Small intestine (tissue), 7 donors: ENCODE measurements at regions not wholly inside any gene's neighbourhood (a gene's known extent, or its start where the extent isn't known, plus 50 kb on each side); places are given as distances from the start of the nearest gene placed in this dataset.

Experiments
- DNase-seq, 2 donors: peaks; one replicate each; pipeline versions ENCODE4 v3.0.0 to v3.0.0-alpha.2; 2013
- FAIRE-seq: peaks from 2 replicates; lab custom pipeline; 2012; peaks lifted over from hg19 to GRCh38; lab: Jason Lieb, UNC
- H3K27ac ChIP-seq, 3 donors: one replicate each; pipeline ENCODE4 v1.5.1; 2013; ENCODE audit warnings: low read length in 2 of 3, mild to moderate bottlenecking in 2 of 3, control low read depth in 1 of 3, inconsistent platforms in 1 of 3, low read depth in 1 of 3, moderate library complexity in 1 of 3
- H3K27me3 ChIP-seq, 3 donors: one replicate each; pipeline ENCODE4 v1.6.1; 2013; ENCODE audit warnings: low read length in 3 of 3, inconsistent platforms in 1 of 3; ENCODE audit not compliant: control insufficient read depth in 3 of 3, insufficient read depth in 3 of 3
- H3K36me3 ChIP-seq, 3 donors: one replicate each; pipeline ENCODE4 v1.6.1; 2013; ENCODE audit warnings: low read length in 3 of 3, inconsistent platforms in 1 of 3, low read depth in 1 of 3, mild to moderate bottlenecking in 1 of 3, moderate library complexity in 1 of 3; ENCODE audit not compliant: control insufficient read depth in 3 of 3, insufficient read depth in 2 of 3
- H3K4me1 ChIP-seq, 3 donors: one replicate each; pipeline ENCODE4 v1.6.1; 2013; ENCODE audit warnings: low read length in 2 of 3, inconsistent platforms in 1 of 3, low read depth in 1 of 3, mild to moderate bottlenecking in 1 of 3, moderate library complexity in 1 of 3; ENCODE audit not compliant: control insufficient read depth in 3 of 3, insufficient read depth in 2 of 3
- H3K4me3 ChIP-seq, 3 donors: one replicate each; pipeline ENCODE4 v1.5.1; 2013; ENCODE audit warnings: low read length in 3 of 3, control low read depth in 1 of 3, inconsistent platforms in 1 of 3, low read depth in 1 of 3, mild to moderate bottlenecking in 1 of 3, moderate library complexity in 1 of 3
- H3K9me3 ChIP-seq, 2 donors: one replicate each; pipeline ENCODE4 v1.6.1; 2013; ENCODE audit warnings: low read depth in 1 of 2, low read length in 1 of 2; ENCODE audit not compliant: control insufficient read depth in 2 of 2, insufficient read depth in 1 of 2
- WGBS, 3 donors: extraction: QIAGEN DNeasy Blood & Tissue Kit; methylation state at CpG; one replicate each; pipeline ENCODE4 v1.1.7; 2013; 5-methylcytosine and 5-hydroxymethylcytosine counted together
- donor health status: healthy with polysubstance abuse.
- donor health status: control.
- donor health status: control.
- donor health status: Bipolar disorder and iron deficiency.
- donor health status: healthy.

- Histone ChIP-seq H3K9me3 (no peaks in the 10 kb centered on the region), H3K4me1 (no peaks in the 10 kb centered on the region), H3K4me3 (no peak overlapping the region), H3K27ac (no peak overlapping the region), H3K36me3 (no peaks in the 10 kb centered on the region), H3K27me3 (peaks cover 0 to 3% (median 0%) of the 10 kb centered on the region in 3 donors)
- WGBS, 3 donors: 67 to 72% (median 72%) methylated on average over 1 of the region's 1 CpG
- DNase-seq: no peak
- FAIRE-seq: no peak
These were observed 85.5 kb upstream of the BARHL2 start for GRCh38 chr1:90802622-90803021.

- H3K27me3 ChIP-seq: peaks cover 0 to 3% (median 0%) of the 10 kb centered on the region in 3 donors
- WGBS, 3 donors: 20 to 38% (median 21%) methylated on average over 6 of the region's 6 CpGs
- DNase-seq (no peak), FAIRE-seq (no peak)
- no peaks in the 10 kb centered on the region for H3K9me3 ChIP-seq
- H3K4me3 ChIP-seq: no peak overlapping the region
- no peaks in the 10 kb centered on the region for H3K4me1 ChIP-seq
- H3K36me3 ChIP-seq: no peaks in the 10 kb centered on the region
- H3K27ac ChIP-seq: no peak overlapping the region
These were observed 83.1 kb upstream of the BARHL2 start for GRCh38 chr1:90800012-90800717.

- Histone ChIP-seq H3K9me3 (no peaks in the 10 kb centered on the region), H3K27me3 (peaks cover 0 to 3% (median under 1%) of the 10 kb centered on the region in 3 donors), H3K27ac (no peak overlapping the region), H3K4me3 (no peak overlapping the region), H3K4me1 (no peaks in the 10 kb centered on the region), H3K36me3 (no peaks in the 10 kb centered on the region)
- FAIRE-seq (no peak), DNase-seq (no peak)
- 84 to 92% (median 90%) methylated on average over 8 of the region's 8 CpGs for WGBS, 3 donors
These were observed 82.2 kb upstream of the BARHL2 start for GRCh38 chr1:90799326-90799725.

GRCh38 chr1:90798883-90799282, 81.8 kb upstream of the BARHL2 start:
- Histone ChIP-seq H3K9me3 (no peaks in the 10 kb centered on the region), H3K4me3 (no peak overlapping the region), H3K36me3 (no peaks in the 10 kb centered on the region), H3K27ac (no peak overlapping the region), H3K4me1 (no peaks in the 10 kb centered on the region), H3K27me3 (peaks cover 0 to 3% (median 2%) of the 10 kb centered on the region in 3 donors)
- FAIRE-seq (no peak), DNase-seq (no peak)
- 54 to 70% (median 68%) methylated on average over 2 of the region's 2 CpGs for WGBS, 3 donors

GRCh38 chr1:90798344-90798743, 81.2 kb upstream of the BARHL2 start:
- Histone ChIP-seq H3K9me3 (no peaks in the 10 kb centered on the region), H3K27ac (no peak overlapping the region), H3K4me3 (no peak overlapping the region), H3K36me3 (no peaks in the 10 kb centered on the region), H3K27me3 (peaks cover 0 to 3% (median 2%) of the 10 kb centered on the region in 3 donors), H3K4me1 (no peaks in the 10 kb centered on the region)
- no peak for FAIRE-seq
- 75 to 92% (median 82%) methylated on average over 1 of the region's 1 CpG for WGBS, 3 donors
- no peak for DNase-seq

- FAIRE-seq (no peak), DNase-seq (no peak)
- no peak overlapping the region for H3K4me3 ChIP-seq
- no peaks in the 10 kb centered on the region for H3K4me1 ChIP-seq
- H3K27me3 ChIP-seq: peaks cover 0 to 2% (median 0%) of the 10 kb centered on the region in 3 donors
- H3K36me3 ChIP-seq: no peaks in the 10 kb centered on the region
- H3K27ac ChIP-seq: no peak overlapping the region
- 71 to 82% (median 77%) methylated on average over 2 of the region's 2 CpGs for WGBS, 3 donors
- no peaks in the 10 kb centered on the region for H3K9me3 ChIP-seq
These were observed 78.3 kb upstream of the BARHL2 start for GRCh38 chr1:90795431-90795830.

- FAIRE-seq (no peak), DNase-seq (no peak)
- Histone ChIP-seq H3K9me3 (peaks cover 0 to 2% of the 10 kb centered on the region in 2 donors), H3K4me1 (no peaks in the 10 kb centered on the region), H3K27me3 (no peaks in the 10 kb centered on the region), H3K36me3 (no peaks in the 10 kb centered on the region), H3K4me3 (no peak overlapping the region), H3K27ac (no peak overlapping the region)
- 82 to 91% (median 82%) methylated on average over 3 of the region's 3 CpGs for WGBS, 3 donors
These were observed 69.6 kb upstream of the BARHL2 start for GRCh38 chr1:90786709-90787108.

GRCh38 chr1:90784186-90784847, 67.2 kb upstream of the BARHL2 start:
- Histone ChIP-seq H3K9me3 (peaks cover 0 to 2% of the 10 kb centered on the region in 2 donors), H3K4me1 (no peaks in the 10 kb centered on the region), H3K27me3 (no peaks in the 10 kb centered on the region), H3K36me3 (no peaks in the 10 kb centered on the region), H3K27ac (no peak overlapping the region), H3K4me3 (no peak overlapping the region)
- DNase-seq (no peak), FAIRE-seq (no peak)
- WGBS, 3 donors: 44 to 61% (median 52%) methylated on average over 2 of the region's 2 CpGs
